HL-60 (cell line): ENCODE measurements at regions not wholly inside any gene's neighbourhood (a gene's known extent, or its start where the extent isn't known, plus 50 kb on each side); places are given as distances from the start of the nearest gene placed in this dataset.

Source experiments
- CTCF ChIP-seq: IDR thresholded peaks from one replicate; pipeline ENCODE4 v1.5.1; 2011; ENCODE audit warnings: low read length, control low read depth, inconsistent platforms; ENCODE audit not compliant: insufficient read depth
- GABPA ChIP-seq: IDR thresholded peaks from 2 replicates; pipeline ENCODE4 v1.6.1; 2012; ENCODE audit warnings: low read depth
- POLR2AphosphoS5 ChIP-seq: IDR thresholded peaks from 2 replicates; pipeline ENCODE4 v1.6.1; 2012; ENCODE audit warnings: low read depth
- REST ChIP-seq: IDR thresholded peaks from 2 replicates; pipeline ENCODE4 v1.6.1; 2012; ENCODE audit warnings: low read depth; ENCODE audit not compliant: insufficient replicate concordance

- no peak for TF ChIP-seq CTCF
- no peak for TF ChIP-seq GABPA
- no peak for TF ChIP-seq POLR2AphosphoS5
- TF ChIP-seq REST = no peak
Measured at GRCh38 chr21:24336491-24336890, 1270.8 kb downstream of the MRPL39 start.
